SK-N-SH (cell line): ENCODE measurements at regions not wholly inside any gene's neighbourhood (a gene's known extent, or its start where the extent isn't known, plus 50 kb on each side); places are given as distances from the start of the nearest gene placed in this dataset.

Source experiments
- CTCF ChIA-PET: fragments of 300-600, 350-600 bp; formaldehyde crosslinking; extraction: SDS; loops from one replicate; lab custom pipeline; 2021; lab: Yijun Ruan, JAX
- POLR2A ChIA-PET: fragments of 350-600 bp; sonication (Branson Sonifier 250); formaldehyde crosslinking; extraction: SDS; loops from one replicate; lab custom pipeline; 2020; ENCODE audit warnings: antibody characterized with exemption, inconsistent platforms; lab: Yijun Ruan, JAX
- DNase-seq: peaks from one replicate; pipeline ENCODE4 v3.0.0; 2012
- H2AFZ ChIP-seq: fragments of 200-600 bp; sonication (generic); 2 replicates; pipeline ENCODE4 v1.8.1; 2016; ENCODE audit warnings: antibody characterized with exemption, mild to moderate bottlenecking, low read depth
- H3F3A ChIP-seq: fragments of 200-600 bp; sonication (generic); replicated peaks from 2 replicates; pipeline ENCODE3; 2016; ENCODE audit warnings: antibody characterized with exemption, mild to moderate bottlenecking; ENCODE audit not compliant: insufficient read depth
- H3K27ac ChIP-seq, 2 experiments: fragments of 200-500 bp in 1 of 2; fragments of 200-600 bp in 1 of 2; sonication (Bioruptor generic) in 1 of 2; sonication (generic), shearing (Covaris generic) in 1 of 2; 2 replicates each; pipeline versions ENCODE4 v1.5.1 to v1.6.1; 2014 to 2016; ENCODE audit warnings: low read depth in 2 of 2, inconsistent platforms in 1 of 2, low read length in 1 of 2, mild to moderate bottlenecking in 1 of 2, mixed read lengths in 1 of 2
- H3K27me3 ChIP-seq: fragments of 200-600 bp; sonication (generic), shearing (Covaris generic); 2 replicates; pipeline ENCODE4 v1.6.1; 2016; ENCODE audit warnings: mixed run types; ENCODE audit not compliant: insufficient read depth
- H3K36me3 ChIP-seq, 2 experiments: fragments of 200-500 bp in 1 of 2; fragments of 200-600 bp in 1 of 2; sonication (Bioruptor generic) in 1 of 2; sonication (generic) in 1 of 2; replicated peaks in 1 of 2; 2 replicates each; pipeline versions ENCODE3 to v1.5.1; 2014 to 2016; ENCODE audit warnings: low read length in 1 of 2, mild to moderate bottlenecking in 1 of 2; ENCODE audit not compliant: insufficient read depth in 2 of 2, control insufficient read depth in 1 of 2
- H3K4me1 ChIP-seq, 2 experiments: fragments of 200-500 bp in 1 of 2; fragments of 200-600 bp in 1 of 2; sonication (Bioruptor generic) in 1 of 2; sonication (generic), shearing (Covaris generic) in 1 of 2; 2 replicates each; pipeline versions ENCODE4 v1.5.1 to v1.6.1; 2014 to 2016; ENCODE audit warnings: low read depth in 1 of 2, low read length in 1 of 2, mixed run types in 1 of 2; ENCODE audit not compliant: insufficient read depth in 2 of 2, control insufficient read depth in 1 of 2
- H3K4me2 ChIP-seq: fragments of 200-600 bp; sonication (generic), shearing (Covaris generic); 2 replicates; pipeline ENCODE4 v1.6.1; 2017; ENCODE audit warnings: mixed run types
- H3K4me3 ChIP-seq, 2 experiments: fragments of 200-500 bp in 1 of 2; fragments of 200-600 bp in 1 of 2; sonication (Bioruptor generic) in 1 of 2; sonication (generic), shearing (Covaris generic) in 1 of 2; 2 replicates each; pipeline versions ENCODE4 v1.5.1 to v1.8.1; 2014 to 2016; ENCODE audit warnings: low read depth in 2 of 2, inconsistent platforms in 1 of 2, low read length in 1 of 2, mild to moderate bottlenecking in 1 of 2, mixed read lengths in 1 of 2, moderate library complexity in 1 of 2
- H3K79me2 ChIP-seq: fragments of 200-600 bp; sonication (generic); 2 replicates; pipeline ENCODE4 v1.8.1; 2017; ENCODE audit warnings: mild to moderate bottlenecking; ENCODE audit not compliant: insufficient read depth
- H3K9ac ChIP-seq: fragments of 200-600 bp; sonication (generic); 2 replicates; pipeline ENCODE4 v1.6.1; 2017; ENCODE audit warnings: mixed run types
- H3K9me2 ChIP-seq: fragments of 200-600 bp; sonication (generic); 2 replicates; pipeline ENCODE4 v1.6.1; 2017; ENCODE audit warnings: mixed run types
- H3K9me3 ChIP-seq: fragments of 200-600 bp; sonication (generic); 2 replicates; pipeline ENCODE4 v1.6.1; 2017; ENCODE audit warnings: mixed run types, mild to moderate bottlenecking, moderate library complexity
- H4K20me1 ChIP-seq: fragments of 200-600 bp; sonication (generic); 2 replicates; pipeline ENCODE4 v1.6.1; 2017; ENCODE audit warnings: mild to moderate bottlenecking, mixed run types; ENCODE audit not compliant: insufficient read depth
- CHD2 ChIP-seq: fragments of 150-350 bp; IDR thresholded peaks from 2 replicates; pipeline ENCODE4 v1.6.1; 2018; ENCODE audit warnings: low read length; ENCODE audit not compliant: partially characterized antibody
- ELF1 ChIP-seq: IDR thresholded peaks from 2 replicates; pipeline ENCODE4 v1.4.0; 2012
- FOSL2 ChIP-seq: IDR thresholded peaks from 2 replicates; pipeline ENCODE4 v1.4.0; 2012; ENCODE audit warnings: low read depth, mild to moderate bottlenecking, moderate library complexity, borderline replicate concordance
- MXI1 ChIP-seq: IDR thresholded peaks from 2 replicates; pipeline ENCODE4 v1.6.1; 2012; ENCODE audit warnings: mild to moderate bottlenecking, low read depth, low read length, improper control_type of control experiment
- POLR2AphosphoS5 ChIP-seq: IDR thresholded peaks from 2 replicates; pipeline ENCODE4 v1.6.1; 2012; ENCODE audit warnings: low read depth, low read length
- RAD21 ChIP-seq: IDR thresholded peaks from 2 replicates; pipeline ENCODE4 v1.6.1; 2012; ENCODE audit warnings: mild to moderate bottlenecking, low read length
- RCOR1 ChIP-seq: fragments of 150-350 bp; IDR thresholded peaks from 2 replicates; pipeline ENCODE4 v1.6.1; 2017; ENCODE audit warnings: antibody characterized with exemption, low read length
- REST ChIP-seq: IDR thresholded peaks from 2 replicates; pipeline ENCODE4 v1.6.1; 2012; ENCODE audit warnings: mild to moderate bottlenecking, low read depth, low read length, moderate library complexity
- RXRA ChIP-seq: IDR thresholded peaks from 2 replicates; pipeline ENCODE4 v1.4.0; 2012; ENCODE audit warnings: low read depth, mild to moderate bottlenecking, borderline replicate concordance
- SIN3A ChIP-seq: IDR thresholded peaks from 2 replicates; pipeline ENCODE4 v1.6.1; 2012; ENCODE audit warnings: low read depth, mild to moderate bottlenecking, low read length, moderate library complexity, borderline replicate concordance
- USF1 ChIP-seq: IDR thresholded peaks from 2 replicates; pipeline ENCODE4 v1.4.0; 2012; ENCODE audit warnings: low read depth, borderline replicate concordance
- YY1 ChIP-seq: IDR thresholded peaks from 2 replicates; pipeline ENCODE4 v1.4.0; 2012; ENCODE audit warnings: low read depth, mild to moderate bottlenecking
- WGBS: methylation state at CpG from one replicate; pipeline ENCODE4 v1.1.6; 2017; ENCODE audit warnings: low lambda C conversion rate; 5-methylcytosine and 5-hydroxymethylcytosine counted together

DNA sequence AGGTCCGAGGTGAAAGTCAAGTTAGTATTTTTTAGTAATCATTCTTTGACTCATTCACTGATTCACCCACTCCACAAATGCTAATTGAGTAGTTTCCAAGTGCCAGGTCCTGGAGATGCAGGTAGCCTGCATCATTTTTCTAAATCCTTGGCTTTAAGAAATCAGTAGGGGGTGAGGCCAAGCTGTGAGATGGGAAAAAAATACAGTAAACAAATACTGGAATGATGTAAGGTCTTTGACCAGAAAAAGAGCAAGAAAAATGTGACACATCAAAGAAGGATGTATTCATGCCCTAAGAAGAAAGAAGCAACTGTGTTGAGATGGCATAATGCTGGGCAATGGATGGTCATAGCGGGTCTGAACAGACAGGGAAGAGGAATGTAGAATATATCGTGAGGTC, 1386.6 kb downstream of the PCDH7 start:
- H3F3A ChIP-seq: no peaks in the 10 kb centered on the region
- no peak overlapping the region for H3K4me3 ChIP-seq
- no peak overlapping the region for H2AFZ ChIP-seq
- no peak overlapping the region for H3K9ac ChIP-seq
- no peak overlapping the region for H3K4me2 ChIP-seq
- H3K9me2 ChIP-seq: no peaks in the 10 kb centered on the region
- no peaks in the 10 kb centered on the region for H3K79me2 ChIP-seq
- DNase-seq: no peak
- ChIA-PET CTCF (no interaction called here), POLR2A (no interaction called here)
- no peaks in the 10 kb centered on the region for H3K36me3 ChIP-seq
- no peaks in the 10 kb centered on the region for H3K27me3 ChIP-seq
- TF ChIP-seq CHD2 (no peak), RAD21 (no peak), FOSL2 (no peak), RCOR1 (no peak), USF1 (no peak), POLR2AphosphoS5 (no peak), ELF1 (no peak), YY1 (no peak)
- no peaks in the 10 kb centered on the region for H3K4me1 ChIP-seq
- WGBS: 16% methylated on average over 3 of the region's 3 CpGs
- H3K9me3 ChIP-seq: no peaks in the 10 kb centered on the region
- H3K27ac ChIP-seq: no peak overlapping the region
- H4K20me1 ChIP-seq: no peaks in the 10 kb centered on the region

DNA sequence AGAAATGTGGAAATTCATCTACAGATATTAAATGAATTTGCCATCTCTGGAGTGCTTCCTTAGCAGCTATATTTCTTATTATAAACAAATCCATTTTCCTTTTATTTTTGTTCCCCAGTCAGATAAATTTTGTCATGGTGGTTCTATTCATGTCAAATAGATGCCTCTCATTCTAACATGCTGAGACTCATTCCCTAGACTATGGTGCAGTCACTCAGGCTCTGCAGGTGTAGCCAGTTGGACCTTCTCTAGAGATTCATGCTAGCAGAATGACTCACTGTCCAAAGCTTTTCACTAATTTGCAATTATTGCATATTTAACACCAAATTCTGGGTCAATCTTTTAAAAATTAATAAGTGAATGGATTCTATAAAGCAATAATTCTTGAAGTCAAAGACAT, 1392.7 kb downstream of the PCDH7 start:
- ChIA-PET POLR2A (no interaction called here), CTCF (no interaction called here)
- Histone ChIP-seq H4K20me1 (no peaks in the 10 kb centered on the region), H2AFZ (no peak overlapping the region), H3K36me3 (no peaks in the 10 kb centered on the region), H3K9me2 (no peaks in the 10 kb centered on the region), H3K27ac (no peak overlapping the region), H3K4me1 (no peaks in the 10 kb centered on the region), H3K9me3 (no peaks in the 10 kb centered on the region), H3K4me3 (no peak overlapping the region), H3K79me2 (no peaks in the 10 kb centered on the region), H3K27me3 (no peaks in the 10 kb centered on the region), H3K4me2 (no peak overlapping the region), H3K9ac (no peak overlapping the region), H3F3A (no peaks in the 10 kb centered on the region)
- no peak for DNase-seq
- TF ChIP-seq YY1 (no peak), RAD21 (no peak), ELF1 (no peak), MXI1 (no peak), REST (no peak), SIN3A (no peak), RXRA (no peak)
